NCI-H146 treated with DMSO at 0.1 percent for 48 hours (cell line): ENCODE measurements at regions not wholly inside any gene's neighbourhood (a gene's known extent, or its start where the extent isn't known, plus 50 kb on each side); places are given as distances from the start of the nearest gene placed in this dataset.
"Not testable (repeated sequence)": the region's sequence is repeated elsewhere in the genome, so short reads cannot be mapped to it uniquely, and the experiment has no call there.

Experiments used
- DNase-seq: peaks from one replicate; lab custom pipeline; 2025; ENCODE audit not compliant: unreplicated experiment; lab: John Stamatoyannopoulos, UW

GRCh38 chr2:204138206-204138605 lies 201.6 kb downstream of the ICOS start:
- no peak for DNase-seq

- no peak for DNase-seq
Observed at GRCh38 chr2:204140246-204140645, 203.7 kb downstream of the ICOS start.

- peak; percentile 11 for DNase-seq
Observed at GRCh38 chr2:204143216-204144014, 206.9 kb downstream of the ICOS start.

- no peak for DNase-seq
Observed at GRCh38 chr2:204144492-204144891, 207.9 kb downstream of the ICOS start.

GRCh38 chr2:204145263-204145751 lies 208.7 kb downstream of the ICOS start:
- DNase-seq, result peak; percentile 61

- DNase-seq, result no peak
Observed at GRCh38 chr2:204145791-204146190, 209.2 kb downstream of the ICOS start.

- DNase-seq, result not testable (repeated sequence)
Observed at GRCh38 chr2:204147040-204147439, 210.5 kb downstream of the ICOS start.

- DNase-seq, result no peak
Observed at GRCh38 chr2:204150721-204151120, 214.2 kb downstream of the ICOS start.

- no peak for DNase-seq
Observed at GRCh38 chr2:204152616-204153015, 216.1 kb downstream of the ICOS start.

GRCh38 chr2:204154863-204155262 lies 218.3 kb downstream of the ICOS start:
- DNase-seq, result no peak

GRCh38 chr2:204156456-204156855 lies 219.9 kb downstream of the ICOS start:
- no peak for DNase-seq

- no peak for DNase-seq
Observed at GRCh38 chr2:204157684-204158083, 221.1 kb downstream of the ICOS start.

GRCh38 chr2:204159526-204159925 lies 223.0 kb downstream of the ICOS start:
- no peak for DNase-seq

GRCh38 chr2:204160989-204161388 lies 224.4 kb downstream of the ICOS start:
- DNase-seq, result no peak

- no peak for DNase-seq
Observed at GRCh38 chr2:204161886-204162285, 225.3 kb downstream of the ICOS start.

GRCh38 chr2:204166961-204167360 lies 230.4 kb downstream of the ICOS start:
- no peak for DNase-seq

GRCh38 chr2:204167670-204168069 lies 231.1 kb downstream of the ICOS start:
- DNase-seq, result not testable (repeated sequence)

- DNase-seq, result no peak
Observed at GRCh38 chr2:204170411-204170810, 233.8 kb downstream of the ICOS start.

GRCh38 chr2:204171432-204172144 lies 235.0 kb downstream of the ICOS start:
- no peak for DNase-seq

- no peak for DNase-seq
Observed at GRCh38 chr2:204172145-204172600, 235.6 kb downstream of the ICOS start.

- no peak for DNase-seq
Observed at GRCh38 chr2:204174034-204174433, 237.5 kb downstream of the ICOS start.
